ENCODE measurements at regions not wholly inside any gene's neighbourhood (a gene's known extent, or its start where the extent isn't known, plus 50 kb on each side); places are given as distances from the start of the nearest gene placed in this dataset.

DNA sequence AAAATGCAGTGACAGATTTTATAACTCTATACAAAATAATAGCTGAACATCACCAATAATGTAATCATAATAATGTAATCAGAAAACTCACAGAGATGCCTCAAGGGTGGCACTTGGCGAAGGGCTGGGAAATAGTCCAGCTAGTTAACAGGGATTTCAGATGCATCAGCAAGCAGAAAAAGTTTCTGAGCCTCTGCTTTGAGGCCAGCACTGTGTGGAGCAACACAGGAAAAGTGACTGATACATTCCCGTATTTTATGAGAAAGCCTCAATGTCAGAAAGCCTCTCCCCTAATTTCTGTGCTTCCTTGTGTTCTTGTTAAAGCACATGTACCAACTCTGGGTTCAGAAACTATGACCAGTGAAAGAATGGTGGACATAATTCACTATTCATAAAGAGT is 304.8 kb downstream of the VPS13C start:
- H3K36me3 Mint-ChIP-seq = no peaks in the 10 kb centered on the region
- H3K27me3 Mint-ChIP-seq = peaks cover 0 to 30% (median 8%) of the 10 kb centered on the region in 3 donors
- no peak for ATAC-seq (ENCODE audit: low read depth in 2 of 2)
- no peak overlapping the region for H3K27ac Mint-ChIP-seq
- no peak for DNase-seq
- H3K4me3 Mint-ChIP-seq = no peak overlapping the region
- H3K4me1 Mint-ChIP-seq = no peaks in the 10 kb centered on the region
- H3K9me3 Mint-ChIP-seq = no peaks in the 10 kb centered on the region

DNA sequence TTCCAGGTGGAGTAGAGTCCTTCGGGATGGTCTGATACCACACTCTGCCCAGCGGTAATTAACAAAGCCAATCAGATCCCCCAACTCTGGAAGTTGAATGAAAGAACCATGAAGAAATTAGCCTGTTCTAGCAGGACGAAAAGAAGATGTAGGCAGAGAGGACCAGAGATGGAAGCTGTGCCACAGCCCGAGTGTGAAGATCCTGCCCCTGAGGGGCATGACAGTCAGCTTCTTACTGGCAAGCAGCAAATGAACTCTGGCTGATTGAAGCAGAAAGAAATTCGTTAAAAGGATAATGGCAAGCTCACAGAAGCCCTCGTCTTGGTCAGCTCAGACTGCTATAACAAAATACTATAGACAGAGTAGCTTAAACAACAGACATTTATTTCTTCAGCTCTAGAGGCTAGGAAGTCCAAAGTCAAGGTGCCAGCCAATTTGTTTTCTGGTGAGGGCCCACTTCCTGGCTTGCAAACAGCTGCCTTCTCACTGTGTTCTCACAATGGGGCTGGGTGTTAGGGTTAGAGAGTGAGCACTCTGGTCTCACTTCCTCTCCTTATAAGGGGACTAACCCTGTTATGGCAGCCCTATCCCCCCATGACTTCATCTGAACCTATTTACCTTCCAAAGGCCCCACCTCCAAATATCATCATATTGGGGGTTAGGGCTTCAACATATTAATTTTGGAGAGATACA is 307.1 kb downstream of the VPS13C start:
- Mint-ChIP-seq H3K36me3 (no peaks in the 10 kb centered on the region), H3K4me3 (no peak overlapping the region), H3K4me1 (no peaks in the 10 kb centered on the region), H3K27ac (no peak overlapping the region), H3K9me3 (no peaks in the 10 kb centered on the region), H3K27me3 (peaks cover 0 to 16% (median 4%) of the 10 kb centered on the region in 3 donors)
- DNase-seq (no peak), ATAC-seq (ENCODE audit: low read depth in 2 of 2) (no peak)

DNA sequence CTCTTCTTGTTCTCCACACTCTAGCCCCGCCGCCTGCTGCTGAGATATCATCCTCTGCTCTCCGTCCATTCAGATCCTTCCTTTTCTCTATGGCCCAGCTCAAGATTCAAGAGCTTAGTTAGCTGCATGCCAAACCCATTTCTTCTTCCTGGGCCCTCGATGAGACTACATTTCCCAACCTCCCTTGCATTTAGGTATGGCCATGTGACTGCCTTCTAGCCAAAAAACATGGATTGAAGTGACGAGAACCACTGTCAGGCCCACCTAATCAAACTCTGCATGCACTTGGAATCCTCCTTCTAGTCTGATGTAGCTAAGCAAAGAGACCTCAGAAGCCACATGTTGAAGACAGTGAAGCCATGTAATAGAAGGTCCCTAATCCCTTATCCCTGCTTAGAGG is 308.2 kb downstream of the VPS13C start:
- Mint-ChIP-seq H3K4me1 (no peaks in the 10 kb centered on the region), H3K27ac (no peak overlapping the region), H3K4me3 (no peak overlapping the region), H3K27me3 (peaks cover 0 to 8% (median 4%) of the 10 kb centered on the region in 3 donors), H3K9me3 (no peaks in the 10 kb centered on the region), H3K36me3 (no peaks in the 10 kb centered on the region)
- no peak for ATAC-seq (ENCODE audit: low read depth in 2 of 2)
- no peak for DNase-seq

DNA sequence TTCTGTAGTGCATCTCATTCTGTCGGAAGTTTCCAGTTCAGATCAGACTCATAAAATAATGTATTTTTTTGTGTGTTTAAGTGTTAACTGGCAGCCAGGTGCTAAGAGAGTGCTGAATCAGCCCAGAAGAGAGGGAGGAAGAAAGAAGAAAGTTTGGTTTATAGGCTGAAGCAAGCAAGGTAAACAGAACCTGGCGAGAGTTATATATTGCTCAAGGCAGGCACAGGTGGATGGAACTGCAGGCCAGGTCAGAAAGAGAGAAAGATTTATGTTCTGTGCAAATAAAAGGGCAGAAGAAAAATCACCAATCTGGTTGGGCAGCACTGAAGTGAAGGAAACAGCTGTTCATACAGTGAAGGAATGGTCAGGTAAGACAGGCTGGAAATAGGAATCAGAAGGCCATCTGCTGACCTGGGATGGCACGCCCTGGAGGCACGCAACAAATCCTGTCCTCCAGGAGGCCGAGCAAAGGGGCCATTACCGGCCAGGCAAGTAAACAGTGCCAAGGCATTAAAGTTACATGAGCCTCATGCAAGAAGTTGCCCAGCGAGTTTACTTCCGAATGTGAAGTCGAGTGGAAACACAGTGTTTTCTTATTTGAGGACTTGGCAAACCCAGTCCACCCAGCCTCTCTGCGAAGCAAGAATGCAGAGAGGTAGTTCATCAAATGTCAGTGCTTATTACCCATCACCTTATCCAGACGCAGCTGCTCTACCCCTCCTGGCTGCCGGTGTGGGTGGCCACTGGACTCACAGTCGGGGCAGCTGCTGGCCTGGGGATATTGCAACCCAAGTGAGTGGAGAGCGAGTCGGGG is 309.8 kb downstream of the VPS13C start:
- Mint-ChIP-seq H3K27me3 (peaks cover 0 to 6% (median under 1%) of the 10 kb centered on the region in 3 donors), H3K4me3 (no peak overlapping the region), H3K4me1 (no peaks in the 10 kb centered on the region), H3K9me3 (no peaks in the 10 kb centered on the region), H3K27ac (peak overlapping the region in 1 of 6 donors; percentile 2), H3K36me3 (no peaks in the 10 kb centered on the region)
- no peak for DNase-seq
- no peak for ATAC-seq (ENCODE audit: low read depth in 2 of 2)

DNA sequence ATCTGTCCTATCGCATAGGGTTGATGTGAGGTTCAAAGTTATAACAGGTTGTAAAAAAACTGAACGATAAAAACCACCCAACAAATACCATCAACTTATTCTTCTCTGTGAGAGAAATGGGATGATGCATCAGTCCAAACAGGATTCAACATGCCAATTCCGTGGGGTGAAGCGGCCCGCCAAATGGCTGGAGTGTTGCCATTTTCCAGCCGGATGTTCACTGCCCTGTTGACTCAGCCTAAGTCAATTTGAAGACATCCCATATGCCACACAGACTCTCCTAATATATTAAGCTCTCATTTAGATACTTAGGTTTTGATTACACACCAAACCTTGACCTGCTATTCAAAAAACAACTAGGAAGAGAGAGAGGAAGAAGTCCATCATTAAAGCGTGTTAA is 311.1 kb downstream of the VPS13C start:
- Mint-ChIP-seq H3K9me3 (no peaks in the 10 kb centered on the region), H3K4me1 (no peaks in the 10 kb centered on the region), H3K27ac (no peak overlapping the region), H3K27me3 (peaks cover 0 to 14% (median 10%) of the 10 kb centered on the region in 3 donors), H3K4me3 (no peak overlapping the region), H3K36me3 (no peaks in the 10 kb centered on the region)
- ATAC-seq (ENCODE audit: low read depth in 2 of 2) (no peak), DNase-seq (no peak)

DNA sequence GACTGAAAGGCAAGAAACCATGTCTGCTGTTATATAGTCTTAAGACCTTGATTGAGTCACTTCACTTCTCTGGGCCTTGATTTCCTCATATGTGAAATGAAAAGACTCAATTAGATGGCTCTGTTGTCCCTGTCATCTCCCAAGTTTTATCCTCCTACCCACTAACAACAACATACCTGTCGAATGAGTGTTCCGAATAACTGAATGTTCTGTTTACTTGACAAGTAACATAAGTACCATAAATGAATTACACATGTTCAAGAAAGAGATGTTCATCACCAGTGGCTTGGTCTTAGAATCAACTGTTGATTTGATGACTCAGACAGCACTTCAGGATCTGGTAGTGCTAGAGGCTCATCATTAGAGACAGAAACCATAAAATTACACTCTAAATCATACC is 311.7 kb downstream of the VPS13C start:
- ATAC-seq (ENCODE audit: low read depth in 2 of 2) (no peak), DNase-seq (no peak)
- Mint-ChIP-seq H3K4me3 (no peak overlapping the region), H3K27ac (no peak overlapping the region), H3K36me3 (no peaks in the 10 kb centered on the region), H3K9me3 (no peaks in the 10 kb centered on the region), H3K27me3 (peaks cover 2 to 14% (median 12%) of the 10 kb centered on the region in 3 donors), H3K4me1 (no peaks in the 10 kb centered on the region)

DNA sequence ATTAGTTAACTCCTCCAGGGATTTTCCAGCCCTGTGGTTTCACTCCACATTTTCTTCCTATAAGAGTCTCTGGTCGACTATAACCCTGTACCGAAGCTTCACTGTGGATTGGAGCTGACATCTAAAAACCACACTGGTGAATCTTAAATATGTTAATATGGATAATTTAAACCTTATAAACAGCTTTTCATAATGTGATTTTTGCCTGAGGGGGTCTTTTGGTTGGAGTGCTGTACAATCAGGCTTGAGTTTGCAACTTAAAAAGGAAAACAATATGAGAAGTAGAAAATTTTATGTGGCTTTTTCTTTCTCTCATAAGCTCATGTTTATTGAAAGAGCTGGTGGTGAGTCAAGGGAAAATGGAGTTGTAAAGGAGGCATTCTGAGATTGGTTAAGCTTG is 313.7 kb downstream of the VPS13C start:
- DNase-seq = no peak
- no peak overlapping the region for H3K27ac Mint-ChIP-seq
- peaks cover 0 to 1% (median 0%) of the 10 kb centered on the region in 7 donors for H3K9me3 Mint-ChIP-seq
- no peaks in the 10 kb centered on the region for H3K36me3 Mint-ChIP-seq
- H3K4me3 Mint-ChIP-seq = no peak overlapping the region
- no peak for ATAC-seq (ENCODE audit: low read depth in 2 of 2)
- H3K27me3 Mint-ChIP-seq = peaks cover 8 to 17% (median 14%) of the 10 kb centered on the region in 3 donors
- H3K4me1 Mint-ChIP-seq = no peaks in the 10 kb centered on the region

DNA sequence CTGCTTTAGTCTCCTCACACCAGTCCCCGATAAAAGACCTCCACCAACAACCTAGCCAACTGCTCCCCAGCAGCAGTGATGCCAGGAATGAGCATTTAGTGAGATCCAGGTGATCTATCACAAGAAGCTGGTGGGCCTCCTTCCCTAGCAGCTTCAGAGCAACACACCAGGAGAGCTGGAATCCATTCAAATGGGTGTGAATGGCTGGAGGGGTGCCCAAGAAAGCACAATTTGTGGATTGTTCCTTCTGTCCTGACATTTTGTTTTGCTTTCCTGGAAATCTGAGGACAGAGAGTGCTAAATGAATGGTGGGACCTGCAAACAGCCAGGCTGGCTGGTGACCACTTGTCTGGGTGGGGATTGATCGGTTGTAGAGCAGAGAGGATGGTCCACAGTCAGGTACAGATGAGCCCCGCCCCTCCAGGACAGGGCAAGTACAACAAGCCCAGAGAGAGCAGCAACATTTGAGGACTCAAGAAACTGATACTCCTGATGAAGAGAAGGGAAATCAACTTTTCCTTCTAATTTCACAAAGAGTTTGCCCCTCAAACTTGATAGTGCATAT is 316.8 kb downstream of the VPS13C start:
- Mint-ChIP-seq H3K4me1 (no peaks in the 10 kb centered on the region), H3K27ac (no peak overlapping the region), H3K36me3 (no peaks in the 10 kb centered on the region), H3K4me3 (no peak overlapping the region), H3K9me3 (peaks cover 0 to 1% (median 0%) of the 10 kb centered on the region in 7 donors), H3K27me3 (peaks cover 8 to 17% (median 10%) of the 10 kb centered on the region in 3 donors)
- DNase-seq = no peak
- ATAC-seq (ENCODE audit: low read depth in 2 of 2) = no peak

DNA sequence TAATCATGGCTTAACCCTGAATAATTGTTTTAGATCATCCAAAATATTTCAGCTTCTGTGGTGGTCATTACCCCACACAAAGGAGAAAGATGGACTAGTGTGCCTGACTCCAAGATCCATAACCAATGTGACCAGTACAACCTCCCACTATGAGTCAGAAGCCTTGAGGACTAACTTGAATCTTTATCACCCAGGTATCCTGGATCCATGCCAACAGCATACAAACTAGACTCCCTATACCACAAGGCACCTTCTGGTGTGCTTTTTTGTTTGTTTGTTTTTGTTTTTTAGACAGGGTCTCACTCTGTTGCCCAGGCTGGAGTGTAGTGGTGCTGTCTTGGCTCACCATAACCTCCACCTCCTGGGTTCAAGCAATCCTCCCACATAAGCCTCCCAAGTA is 317.7 kb downstream of the VPS13C start:
- H3K36me3 Mint-ChIP-seq = no peaks in the 10 kb centered on the region
- no peak overlapping the region for H3K4me3 Mint-ChIP-seq
- H3K27ac Mint-ChIP-seq = no peak overlapping the region
- DNase-seq (no peak), ATAC-seq (ENCODE audit: low read depth in 2 of 2) (no peak)
- no peaks in the 10 kb centered on the region for H3K4me1 Mint-ChIP-seq
- peaks cover 8 to 17% (median 10%) of the 10 kb centered on the region in 3 donors for H3K27me3 Mint-ChIP-seq
- peaks cover 0 to 1% (median 0%) of the 10 kb centered on the region in 7 donors for H3K9me3 Mint-ChIP-seq

DNA sequence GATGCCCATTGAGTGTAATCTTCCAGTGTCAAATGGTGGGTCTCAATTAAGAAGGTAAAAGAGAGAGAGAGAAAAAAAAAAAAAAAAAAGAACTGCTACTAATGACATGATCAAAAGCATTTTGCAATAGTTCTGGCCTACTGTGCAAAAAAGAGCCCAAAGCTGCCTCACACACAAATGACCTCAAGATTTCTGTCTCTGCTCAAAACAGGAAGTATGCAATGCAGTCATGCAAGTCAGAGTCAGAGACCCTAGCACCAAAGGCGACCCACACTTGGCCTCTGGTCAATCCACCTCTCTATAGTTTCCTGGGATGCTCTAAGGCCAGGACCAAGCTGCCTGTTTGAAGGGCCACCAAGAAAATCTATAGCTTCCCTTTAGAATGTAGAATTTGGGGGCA is 323.5 kb downstream of the VPS13C start:
- Mint-ChIP-seq H3K4me1 (peaks cover 7 to 15% (median 11%) of the 10 kb centered on the region in 3 donors), H3K9me3 (no peaks in the 10 kb centered on the region), H3K27ac (peak overlapping the region in 1 of 6 donors; percentile 34), H3K4me3 (no peak overlapping the region), H3K27me3 (peaks cover 0 to 2% (median 0%) of the 10 kb centered on the region in 3 donors), H3K36me3 (no peaks in the 10 kb centered on the region)
- ATAC-seq (ENCODE audit: low read depth in 2 of 2) (no peak), DNase-seq (no peak)

DNA sequence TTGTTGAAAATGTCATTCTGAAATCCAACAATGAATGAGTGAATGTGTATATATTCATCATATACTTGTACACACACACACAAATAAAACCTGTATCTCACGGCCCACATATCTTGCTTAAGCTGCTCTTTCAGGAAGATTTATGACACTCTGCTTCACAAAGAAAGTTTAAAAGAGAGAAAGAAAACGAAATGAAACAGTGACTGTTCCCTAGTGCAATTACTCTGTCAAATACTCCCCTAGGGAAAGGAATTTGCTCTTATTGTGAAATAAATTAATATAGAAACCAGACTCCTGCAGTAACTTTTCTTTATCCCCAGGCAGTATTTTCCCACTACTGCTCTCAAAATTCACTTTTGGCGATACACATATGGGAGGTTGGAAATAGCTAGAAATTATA is 329.1 kb downstream of the VPS13C start:
- DNase-seq (no peak), ATAC-seq (ENCODE audit: low read depth in 2 of 2) (no peak)
- H3K27ac Mint-ChIP-seq = no peak overlapping the region
- no peak overlapping the region for H3K4me3 Mint-ChIP-seq
- H3K36me3 Mint-ChIP-seq = no peaks in the 10 kb centered on the region
- peaks cover 0 to 2% (median under 1%) of the 10 kb centered on the region in 3 donors for H3K4me1 Mint-ChIP-seq
- H3K27me3 Mint-ChIP-seq = peaks cover 0 to 5% (median 0%) of the 10 kb centered on the region in 3 donors
- no peaks in the 10 kb centered on the region for H3K9me3 Mint-ChIP-seq

DNA sequence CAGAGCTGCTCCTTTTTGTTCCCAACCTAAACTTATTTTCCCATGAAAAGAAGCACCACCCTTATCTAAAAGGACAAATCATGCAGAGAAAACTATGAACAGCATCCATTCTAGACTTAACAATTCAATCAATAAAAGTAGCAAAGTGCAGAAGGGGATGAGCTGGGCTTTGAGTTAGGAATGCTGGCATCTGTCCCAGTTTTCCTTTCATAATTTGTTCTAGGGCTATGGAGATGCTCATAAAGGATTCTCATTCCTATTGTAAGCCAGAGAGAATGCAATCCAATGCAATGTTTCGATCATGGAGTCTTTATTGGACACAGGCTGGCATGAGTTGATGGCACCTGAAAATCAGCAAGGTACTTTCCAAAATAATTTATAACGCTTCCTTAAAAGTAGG is 330.6 kb downstream of the VPS13C start:
- ATAC-seq (ENCODE audit: low read depth in 2 of 2) (no peak), DNase-seq (no peak)
- no peaks in the 10 kb centered on the region for H3K36me3 Mint-ChIP-seq
- H3K27me3 Mint-ChIP-seq = peaks cover 0 to 5% (median 0%) of the 10 kb centered on the region in 3 donors
- no peak overlapping the region for H3K4me3 Mint-ChIP-seq
- no peaks in the 10 kb centered on the region for H3K9me3 Mint-ChIP-seq
- no peaks in the 10 kb centered on the region for H3K4me1 Mint-ChIP-seq
- no peak overlapping the region for H3K27ac Mint-ChIP-seq

DNA sequence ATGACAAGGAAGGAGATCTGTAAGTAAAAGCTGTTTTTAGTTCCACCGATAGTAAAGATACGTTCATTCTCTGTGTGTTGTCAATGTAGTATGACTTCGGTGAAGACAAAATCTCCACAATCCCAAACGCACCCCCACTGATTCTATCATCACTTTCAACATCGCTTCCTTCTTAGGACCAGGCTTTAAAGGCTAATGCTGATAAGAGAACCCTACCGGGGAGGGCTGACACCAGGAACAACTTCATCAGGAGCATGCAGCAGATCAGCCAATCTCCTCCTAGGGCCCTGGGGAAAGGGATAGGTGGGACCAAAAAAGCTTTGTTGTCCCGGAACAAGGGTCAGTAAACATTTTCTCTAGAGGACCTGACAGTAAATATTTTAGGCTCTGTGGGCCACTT is 334.1 kb downstream of the VPS13C start:
- Mint-ChIP-seq H3K27ac (no peak overlapping the region), H3K27me3 (peaks cover 0 to 7% (median 0%) of the 10 kb centered on the region in 3 donors), H3K4me3 (no peak overlapping the region), H3K9me3 (no peaks in the 10 kb centered on the region), H3K36me3 (no peaks in the 10 kb centered on the region), H3K4me1 (no peaks in the 10 kb centered on the region)
- ATAC-seq (ENCODE audit: low read depth in 2 of 2) = no peak
- no peak for DNase-seq

DNA sequence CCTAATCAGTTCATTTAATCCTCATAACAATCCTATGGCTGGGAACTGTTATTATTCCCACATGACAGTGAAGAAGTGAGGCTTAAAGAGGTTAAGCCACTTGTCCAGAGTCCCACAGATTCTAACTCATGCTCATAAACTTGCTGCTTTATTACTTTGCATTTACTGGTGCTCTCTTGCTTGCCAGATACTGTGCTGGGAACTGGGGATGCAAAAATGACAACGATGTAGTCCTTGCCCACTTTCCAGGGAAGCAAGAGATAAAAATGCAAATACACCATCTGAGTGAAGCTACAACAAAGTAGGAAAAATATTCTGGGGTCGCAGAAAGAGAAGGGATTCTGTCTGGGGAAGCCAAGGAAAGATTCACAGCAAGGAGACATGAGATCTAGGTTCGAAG is 335.0 kb downstream of the VPS13C start:
- H3K9me3 Mint-ChIP-seq = no peaks in the 10 kb centered on the region
- ATAC-seq (ENCODE audit: low read depth in 2 of 2) = no peak
- DNase-seq = no peak
- no peak overlapping the region for H3K4me3 Mint-ChIP-seq
- peaks cover 0 to 9% (median under 1%) of the 10 kb centered on the region in 3 donors for H3K27me3 Mint-ChIP-seq
- no peaks in the 10 kb centered on the region for H3K36me3 Mint-ChIP-seq
- H3K27ac Mint-ChIP-seq = no peak overlapping the region
- H3K4me1 Mint-ChIP-seq = no peaks in the 10 kb centered on the region

All from naive B cell (primary cell).